H1 (cell line): ENCODE measurements at regions not wholly inside any gene's neighbourhood (a gene's known extent, or its start where the extent isn't known, plus 50 kb on each side); places are given as distances from the start of the nearest gene placed in this dataset.

ENCODE experiments used
- CTCF ChIA-PET: fragments of 300-600 bp; sonication (Branson Sonifier 250); formaldehyde crosslinking; loops from one replicate; lab custom pipeline; 2021; ENCODE audit not compliant: partially characterized antibody; lab: Charles Lee
- POLR2A ChIA-PET: fragments of 300-600 bp; sonication (Branson Sonifier 250); formaldehyde crosslinking; loops from one replicate; lab custom pipeline; 2021; ENCODE audit warnings: inconsistent platforms; ENCODE audit not compliant: partially characterized antibody; lab: Charles Lee
- DNase-seq, 2 experiments: peaks; one replicate each; pipeline versions ENCODE4 v3.0.0 to v3.0.0-alpha.2; 2010 to 2022; ENCODE audit warnings: low spot score in 2 of 2, low read depth in 1 of 2, mixed read lengths in 1 of 2
- FAIRE-seq: peaks from 2 replicates; lab custom pipeline; 2011; peaks lifted over from hg19 to GRCh38; lab: Jason Lieb, UNC
- H2AFZ ChIP-seq: 2 replicates; pipeline ENCODE4 v1.8.1; 2012; ENCODE audit warnings: low read length, inconsistent platforms
- H2AK5ac ChIP-seq: 2 replicates; pipeline ENCODE4 v1.6.1; 2013; ENCODE audit warnings: low read depth, low read length
- H2BK120ac ChIP-seq: replicated peaks from 2 replicates; pipeline ENCODE3; 2013; ENCODE audit warnings: low read depth, low read length, inconsistent platforms
- H2BK12ac ChIP-seq: 2 replicates; pipeline ENCODE4 v1.6.1; 2013; ENCODE audit warnings: low read depth, low read length
- H2BK15ac ChIP-seq: 2 replicates; pipeline ENCODE4 v1.6.1; 2013; ENCODE audit warnings: low read length
- H2BK20ac ChIP-seq: 2 replicates; pipeline ENCODE4 v1.6.1; 2013; ENCODE audit warnings: low read length
- H2BK5ac ChIP-seq: 2 replicates; pipeline ENCODE4 v1.6.1; 2013; ENCODE audit warnings: low read depth, low read length
- H3K14ac ChIP-seq: 2 replicates; pipeline ENCODE4 v1.6.1; 2013; ENCODE audit warnings: inconsistent platforms; ENCODE audit not compliant: insufficient read length
- H3K18ac ChIP-seq: 2 replicates; pipeline ENCODE4 v1.6.1; 2013; ENCODE audit warnings: low read length; ENCODE audit errors: extremely low read depth
- H3K23ac ChIP-seq: 2 replicates; pipeline ENCODE4 v1.6.1; 2013; ENCODE audit warnings: inconsistent platforms; ENCODE audit not compliant: insufficient read length
- H3K23me2 ChIP-seq: 2 replicates; pipeline ENCODE4 v1.6.1; 2013; ENCODE audit warnings: low read depth, low read length
- H3K27ac ChIP-seq: 2 replicates; pipeline ENCODE4 v1.6.1; 2011; ENCODE audit warnings: low read depth, low read length, inconsistent platforms
- H3K27me3 ChIP-seq, 4 experiments: replicated peaks in 1 of 4; 1 replicate in 1 of 4; 2 replicates in 3 of 4; pipeline versions ENCODE4 v1.6.1 to v1.8.1; 2011 to 2013; ENCODE audit warnings: low read length in 3 of 4, mild to moderate bottlenecking in 3 of 4, inconsistent platforms in 2 of 4, mixed read lengths in 2 of 4, moderate library complexity in 1 of 4; ENCODE audit not compliant: control insufficient read depth in 3 of 4, insufficient read depth in 3 of 4; ENCODE audit errors: extremely low read depth in 1 of 4
- H3K36me3 ChIP-seq, 4 experiments: 2 replicates each; pipeline versions ENCODE4 v1.6.1 to v1.8.1; 2011 to 2013; ENCODE audit warnings: mild to moderate bottlenecking in 4 of 4, low read length in 3 of 4, moderate library complexity in 2 of 4, control low read depth in 1 of 4, inconsistent platforms in 1 of 4; ENCODE audit not compliant: insufficient read depth in 4 of 4, control insufficient read depth in 2 of 4
- H3K4ac ChIP-seq: replicated peaks from 2 replicates; pipeline ENCODE3; 2013; ENCODE audit warnings: low read length, low read depth, mixed read lengths, inconsistent platforms; ENCODE audit not compliant: insufficient read length
- H3K4me1 ChIP-seq, 4 experiments: replicated peaks in 1 of 4; 1 replicate in 1 of 4; 2 replicates in 3 of 4; pipeline versions ENCODE4 v1.6.1 to v1.8.1; 2011 to 2013; ENCODE audit warnings: low read length in 3 of 4, inconsistent platforms in 2 of 4, mixed read lengths in 1 of 4; ENCODE audit not compliant: insufficient read depth in 4 of 4, control insufficient read depth in 3 of 4
- H3K4me2 ChIP-seq, 2 experiments: 2 replicates each; pipeline versions ENCODE4 v1.6.1 to v1.8.1; 2011 to 2013; ENCODE audit warnings: low read depth in 2 of 2, low read length in 2 of 2, control low read depth in 1 of 2, inconsistent platforms in 1 of 2, mild to moderate bottlenecking in 1 of 2; ENCODE audit not compliant: insufficient read depth in 1 of 2
- H3K4me3 ChIP-seq, 4 experiments: fragments of 200-600, 300-600 bp in 1 of 4; sonication (generic), shearing (Covaris generic), sonication (Bioruptor Twin) in 1 of 4; 2 replicates each; pipeline versions ENCODE4 v1.5.1 to v1.8.1; 2011 to 2016; ENCODE audit warnings: low read length in 4 of 4, low read depth in 3 of 4, control low read depth in 2 of 4, inconsistent platforms in 2 of 4, mild to moderate bottlenecking in 2 of 4, mixed read lengths in 1 of 4, moderate library complexity in 1 of 4; ENCODE audit not compliant: insufficient read depth in 2 of 4; ENCODE audit errors: extremely low read depth in 1 of 4
- H3K56ac ChIP-seq: replicated peaks from 2 replicates; pipeline ENCODE3; 2013; ENCODE audit warnings: low read depth, mild to moderate bottlenecking, mixed read lengths, low read length, inconsistent platforms; ENCODE audit not compliant: insufficient read length
- H3K79me1 ChIP-seq: 2 replicates; pipeline ENCODE4 v1.6.1; 2013; ENCODE audit warnings: low read depth, low read length, control low read depth
- H3K79me2 ChIP-seq, 2 experiments: 2 replicates each; pipeline versions ENCODE4 v1.6.1 to v1.8.1; 2012 to 2013; ENCODE audit warnings: low read length in 2 of 2, mild to moderate bottlenecking in 2 of 2, inconsistent platforms in 1 of 2; ENCODE audit not compliant: insufficient read depth in 2 of 2, control insufficient read depth in 1 of 2
- H3K9ac ChIP-seq, 4 experiments: replicated peaks in 1 of 4; 1 replicate in 1 of 4; 2 replicates in 3 of 4; pipeline versions ENCODE4 v1.6.1 to v1.8.1; 2011 to 2013; ENCODE audit warnings: low read depth in 3 of 4, low read length in 3 of 4, control low read depth in 2 of 4, mild to moderate bottlenecking in 2 of 4, moderate library complexity in 2 of 4, inconsistent platforms in 1 of 4; ENCODE audit errors: extremely low read depth in 1 of 4
- H3K9me3 ChIP-seq, 2 experiments: 2 replicates each; pipeline versions ENCODE4 v1.6.1 to v1.8.1; 2012 to 2013; ENCODE audit warnings: mild to moderate bottlenecking in 2 of 2, moderate library complexity in 2 of 2, control low read depth in 1 of 2, inconsistent platforms in 1 of 2, low read depth in 1 of 2, low read length in 1 of 2, mixed read lengths in 1 of 2; ENCODE audit not compliant: insufficient read depth in 2 of 2
- H4K20me1 ChIP-seq, 2 experiments: replicated peaks in 1 of 2; 2 replicates each; pipeline versions ENCODE3 to v1.8.1; 2011 to 2013; ENCODE audit warnings: inconsistent platforms in 2 of 2, low read length in 2 of 2, mild to moderate bottlenecking in 1 of 2; ENCODE audit not compliant: insufficient read depth in 2 of 2, control insufficient read depth in 1 of 2
- H4K5ac ChIP-seq: 2 replicates; pipeline ENCODE4 v1.6.1; 2013; ENCODE audit warnings: low read length, low read depth, mixed read lengths, inconsistent platforms; ENCODE audit not compliant: insufficient read length
- H4K8ac ChIP-seq: 2 replicates; pipeline ENCODE4 v1.8.0; 2013; ENCODE audit warnings: mild to moderate bottlenecking, moderate library complexity, low read length, inconsistent platforms; ENCODE audit not compliant: insufficient read depth; ENCODE audit errors: extremely low read depth
- H4K91ac ChIP-seq: replicated peaks from 2 replicates; pipeline ENCODE3; 2013; ENCODE audit warnings: low read length, mixed read lengths, inconsistent platforms; ENCODE audit not compliant: insufficient read length
- CEBPB ChIP-seq: IDR thresholded peaks from 2 replicates; pipeline ENCODE4 v1.6.1; 2012; ENCODE audit warnings: low read depth, low read length
- CHD2 ChIP-seq: IDR thresholded peaks from 2 replicates; pipeline ENCODE4 v1.6.1; 2012; ENCODE audit warnings: low read length, improper control_type of control experiment
- HDAC2 ChIP-seq, 2 experiments: fragments of 300-600 bp in 1 of 2; sonication (generic) in 1 of 2; IDR thresholded peaks; 2 replicates each; pipeline ENCODE4 v1.6.1; 2011 to 2012; ENCODE audit warnings: low read depth in 2 of 2, low read length in 2 of 2, mild to moderate bottlenecking in 2 of 2, moderate library complexity in 2 of 2, borderline replicate concordance in 1 of 2, inconsistent platforms in 1 of 2
- MAFK ChIP-seq: IDR thresholded peaks from 2 replicates; pipeline ENCODE4 v1.6.1; 2012; ENCODE audit warnings: low read depth, mild to moderate bottlenecking, improper control_type of control experiment, low read length
- NANOG ChIP-seq: IDR thresholded peaks from 2 replicates; pipeline ENCODE4 v1.6.1; 2011; ENCODE audit warnings: low read length, low read depth, mild to moderate bottlenecking, inconsistent platforms; ENCODE audit not compliant: insufficient read depth, poor library complexity, severe bottlenecking
- NRF1 ChIP-seq: IDR thresholded peaks from 2 replicates; pipeline ENCODE4 v1.6.1; 2011; ENCODE audit warnings: mild to moderate bottlenecking, low read depth, low read length, improper control_type of control experiment
- POLR2AphosphoS5 ChIP-seq: IDR thresholded peaks from 2 replicates; pipeline ENCODE4 v1.6.1; 2011; ENCODE audit warnings: low read depth, low read length
- POU5F1 ChIP-seq: IDR thresholded peaks from 2 replicates; pipeline ENCODE4 v1.6.1; 2011; ENCODE audit warnings: low read depth, mild to moderate bottlenecking, low read length, moderate library complexity
- SP1 ChIP-seq: IDR thresholded peaks from 2 replicates; pipeline ENCODE4 v1.6.1; 2011; ENCODE audit warnings: low read depth, low read length
- SP4 ChIP-seq: IDR thresholded peaks from 2 replicates; pipeline ENCODE4 v1.6.1; 2012; ENCODE audit warnings: low read length, inconsistent platforms
- SRF ChIP-seq: IDR thresholded peaks from 2 replicates; pipeline ENCODE4 v1.6.1; 2011; ENCODE audit warnings: mild to moderate bottlenecking, low read depth, low read length, moderate library complexity
- SUZ12 ChIP-seq: fragments of 200-600 bp; sonication (generic); IDR thresholded peaks from 2 replicates; pipeline ENCODE4 v1.6.1; 2012; ENCODE audit warnings: mild to moderate bottlenecking, inconsistent platforms, low read length, moderate library complexity, mixed read lengths
- TAF1 ChIP-seq: IDR thresholded peaks from 2 replicates; pipeline ENCODE4 v1.6.1; 2011; ENCODE audit warnings: mild to moderate bottlenecking, low read depth, low read length
- TBP ChIP-seq: IDR thresholded peaks from 2 replicates; pipeline ENCODE4 v1.6.1; 2011; ENCODE audit warnings: low read depth, low read length, improper control_type of control experiment
- ZNF274 ChIP-seq: IDR thresholded peaks from 2 replicates; pipeline ENCODE4 v1.7.0; 2012; ENCODE audit warnings: low read length, borderline replicate concordance; ENCODE audit errors: extremely low read depth
- WGBS, 2 experiments: shearing (Covaris generic) in 1 of 2; methylation state at CpG; one replicate each; pipeline versions ENCODE4 v1.1.6 to v1.1.7; 2013 to 2015; ENCODE audit warnings: low lambda C conversion rate in 2 of 2, mixed read lengths in 2 of 2, inconsistent platforms in 1 of 2, low coverage in 1 of 2, missing lambda C conversion rate in 1 of 2; ENCODE audit not compliant: insufficient replicate concordance in 2 of 2, insufficient coverage in 1 of 2, insufficient read length in 1 of 2; ENCODE audit errors: extremely low coverage in 1 of 2, missing lambda C conversion rate in 1 of 2; 5-methylcytosine and 5-hydroxymethylcytosine counted together
- TF ChIP-seq, protein P1 (sequence below): IDR thresholded peaks from 2 replicates; pipeline ENCODE4 v1.6.1; 2012; ENCODE audit warnings: inconsistent platforms

DNA sequence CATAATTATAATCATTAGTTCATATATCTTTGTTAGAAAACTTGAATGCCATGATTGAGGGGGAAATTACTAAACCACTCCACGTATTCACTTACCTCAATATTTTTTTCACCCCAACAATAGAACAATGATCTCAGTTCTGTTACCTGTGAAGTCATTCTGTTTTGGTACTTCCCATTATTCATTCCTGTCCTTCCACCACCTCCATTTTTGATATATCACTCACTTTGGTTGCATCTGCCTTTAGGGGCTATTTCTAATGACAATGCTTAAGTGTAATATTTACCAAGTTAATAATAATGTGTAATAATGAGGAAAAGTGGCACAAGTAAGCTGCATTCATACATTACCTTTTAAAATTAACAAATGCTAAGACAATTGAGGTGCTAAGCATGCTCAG lies 218.4 kb downstream of the SPATA31D1 start:
- no peak overlapping the region for H2BK12ac ChIP-seq
- H3K18ac ChIP-seq, result no peak overlapping the region
- H2AFZ ChIP-seq, result no peak overlapping the region
- H3K4ac ChIP-seq, result no peak overlapping the region
- ChIA-PET POLR2A (no interaction called here), CTCF (no interaction called here)
- no peak overlapping the region for H3K9ac ChIP-seq
- no peak overlapping the region for H3K23ac ChIP-seq
- H3K27me3 ChIP-seq, result no peaks in the 10 kb centered on the region
- H4K20me1 ChIP-seq, result no peaks in the 10 kb centered on the region
- H3K9me3 ChIP-seq, result no peaks in the 10 kb centered on the region
- no peak overlapping the region for H2BK15ac ChIP-seq
- no peak overlapping the region for H3K14ac ChIP-seq
- H4K5ac ChIP-seq, result no peak overlapping the region
- FAIRE-seq (no peak), DNase-seq (no peak)
- H3K23me2 ChIP-seq, result no peaks in the 10 kb centered on the region
- no peaks in the 10 kb centered on the region for H3K4me1 ChIP-seq
- TF ChIP-seq CEBPB, result no peak
- TF ChIP-seq TBP, result no peak
- no peak for TF ChIP-seq ZNF274
- TF ChIP-seq SP1, result no peak
- TF ChIP-seq MAFK, result no peak
- no peak for TF ChIP-seq SRF
- no peak for TF ChIP-seq NRF1
- no peak for TF ChIP-seq TAF1
- no peak for TF ChIP-seq SUZ12
- TF ChIP-seq CHD2, result no peak
- no peak for TF ChIP-seq POU5F1
- no peak for TF ChIP-seq SP4
- no peak for TF ChIP-seq POLR2AphosphoS5
- TF ChIP-seq, protein P1, sequence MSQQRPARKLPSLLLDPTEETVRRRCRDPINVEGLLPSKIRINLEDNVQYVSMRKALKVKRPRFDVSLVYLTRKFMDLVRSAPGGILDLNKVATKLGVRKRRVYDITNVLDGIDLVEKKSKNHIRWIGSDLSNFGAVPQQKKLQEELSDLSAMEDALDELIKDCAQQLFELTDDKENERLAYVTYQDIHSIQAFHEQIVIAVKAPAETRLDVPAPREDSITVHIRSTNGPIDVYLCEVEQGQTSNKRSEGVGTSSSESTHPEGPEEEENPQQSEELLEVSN, result no peak
- TF ChIP-seq NANOG, result no peak
- no peak for TF ChIP-seq HDAC2 (IDR thresholded peaks at IDR 0.05; ENCODE audit: borderline replicate concordance in 1 of 2, low read depth in 2 of 2, low read length in 2 of 2)
- H3K4me2 ChIP-seq, result no peak overlapping the region
- H3K4me3 ChIP-seq, result no peak overlapping the region
- H3K79me2 ChIP-seq, result no peaks in the 10 kb centered on the region
- no peak overlapping the region for H2BK120ac ChIP-seq
- H4K8ac ChIP-seq, result no peak overlapping the region
- H2BK5ac ChIP-seq, result no peak overlapping the region
- no peak overlapping the region for H2AK5ac ChIP-seq
- 89% methylated on average over 1 of the region's 1 CpG; no CpG with 5 or more reads in 1 of the 2 experiments for WGBS, 2 experiments
- no peak overlapping the region for H2BK20ac ChIP-seq
- no peaks in the 10 kb centered on the region for H3K79me1 ChIP-seq
- no peak overlapping the region for H3K56ac ChIP-seq
- H3K27ac ChIP-seq, result no peak overlapping the region
- H4K91ac ChIP-seq, result no peak overlapping the region
- no peaks in the 10 kb centered on the region for H3K36me3 ChIP-seq
